ENCODE measurements at regions not wholly inside any gene's neighbourhood (a gene's known extent, or its start where the extent isn't known, plus 50 kb on each side); places are given as distances from the start of the nearest gene placed in this dataset.
"Not testable (repeated sequence)": the region's sequence is repeated elsewhere in the genome, so short reads cannot be mapped to it uniquely, and the experiment has no call there.

- DNase-seq (ENCODE audit: low spot score); H3K4me3 ChIP-seq; H3K27ac ChIP-seq: not testable (repeated sequence)
Observed at GRCh38 chr5:119299242-119299614, 56.6 kb upstream of the TNFAIP8 start.

GRCh38 chr5:119299615-119300310, 56.1 kb upstream of the TNFAIP8 start:
- H3K4me3 ChIP-seq; DNase-seq (ENCODE audit: low spot score); H3K27ac ChIP-seq: not testable (repeated sequence)

- TF ChIP-seq CTCF (IDR thresholded peaks at IDR 0.05), result no peak
- Histone ChIP-seq H3K27ac (no peak overlapping the region), H3K4me3 (no peak overlapping the region)
- no peak for DNase-seq (ENCODE audit: low spot score)
Observed at GRCh38 chr5:119300311-119300670, 55.5 kb upstream of the TNFAIP8 start.

- no peak overlapping the region for H3K27ac ChIP-seq
- no peak for DNase-seq (ENCODE audit: low spot score)
- H3K4me3 ChIP-seq, result no peak overlapping the region
- TF ChIP-seq CTCF (IDR thresholded peaks at IDR 0.05), result no peak
Observed at GRCh38 chr5:119301210-119301609, 54.6 kb upstream of the TNFAIP8 start.

- DNase-seq (ENCODE audit: low spot score), result no peak
- peak overlapping the region in 1 of 2 donors; percentile 5 for H3K27ac ChIP-seq
- no peak for TF ChIP-seq CTCF (IDR thresholded peaks at IDR 0.05)
Observed at GRCh38 chr5:119301906-119302305, 53.9 kb upstream of the TNFAIP8 start.

GRCh38 chr5:119302449-119302848, 53.4 kb upstream of the TNFAIP8 start:
- no peak for DNase-seq (ENCODE audit: low spot score)
- TF ChIP-seq CTCF (IDR thresholded peaks at IDR 0.05), result no peak
- peak overlapping the region; percentile 62 to 72 for H3K27ac ChIP-seq
- no peak overlapping the region for H3K4me3 ChIP-seq

More at GRCh38 chr5:119301906-119302305, 53.9 kb upstream of the TNFAIP8 start:
- H3K4me3 ChIP-seq, result no peak overlapping the region

- H3K4me3 ChIP-seq, result no peak overlapping the region
- H3K27ac ChIP-seq, result peak overlapping the region; percentile 62 to 72
- no peak for DNase-seq (ENCODE audit: low spot score)
- TF ChIP-seq CTCF (IDR thresholded peaks at IDR 0.05), result no peak
Observed at GRCh38 chr5:119302916-119303897, 52.6 kb upstream of the TNFAIP8 start.

All from coronary artery (tissue), 2 donors.